Breast epithelium (tissue), 4 donors: ENCODE measurements at regions not wholly inside any gene's neighbourhood (a gene's known extent, or its start where the extent isn't known, plus 50 kb on each side); places are given as distances from the start of the nearest gene placed in this dataset.

Experiments used
- DNase-seq, 2 donors: peaks; one replicate each; pipeline ENCODE4 v3.0.0-alpha.2; 2019; ENCODE audit warnings: low spot score in 2 of 2
- H3K27ac ChIP-seq, 2 donors: fragments of 200-600 bp; sonication (generic) in 1 of 2; one replicate each; pipeline ENCODE4 v1.5.1; 2016 to 2019; ENCODE audit warnings: mild to moderate bottlenecking in 1 of 2
- H3K27me3 ChIP-seq, 2 donors: fragments of 200-600 bp; sonication (generic) in 1 of 2; one replicate each; pipeline versions ENCODE4 v1.5.1 to v1.6.0; 2017 to 2019; ENCODE audit warnings: control low read depth in 1 of 2, mild to moderate bottlenecking in 1 of 2
- H3K36me3 ChIP-seq: fragments of 200-600 bp; one replicate; pipeline ENCODE4 v1.5.1; 2019
- H3K4me1 ChIP-seq, 2 donors: fragments of 200-600 bp; sonication (generic); one replicate each; pipeline ENCODE4 v1.5.1; 2016 to 2019; ENCODE audit warnings: control low read depth in 1 of 2
- H3K4me3 ChIP-seq, 3 donors: fragments of 200-600 bp; sonication (generic); 1 replicate in 2 of 3; 2 replicates in 1 of 3; pipeline ENCODE4 v1.5.1; 2016 to 2019; ENCODE audit warnings: mild to moderate bottlenecking in 3 of 3, moderate library complexity in 2 of 3
- H3K9me3 ChIP-seq, 2 donors: fragments of 200-600 bp; sonication (generic) in 1 of 2; one replicate each; pipeline ENCODE4 v1.5.1; 2016 to 2019; ENCODE audit warnings: control low read depth in 1 of 2
- CTCF ChIP-seq, 3 donors: fragments of 450-650 bp; IDR thresholded peaks; one replicate each; pipeline ENCODE4 v1.5.1; 2016 to 2017; ENCODE audit warnings: antibody characterized with exemption in 3 of 3, mild to moderate bottlenecking in 3 of 3, moderate library complexity in 3 of 3
- POLR2A ChIP-seq: fragments of 450-650 bp; IDR thresholded peaks from one replicate; pipeline ENCODE4 v1.6.1; 2016; ENCODE audit warnings: antibody characterized with exemption, mild to moderate bottlenecking, moderate library complexity
- POLR2AphosphoS5 ChIP-seq, 3 donors: sonication (generic); formaldehyde crosslinking; IDR thresholded peaks; one replicate each; pipeline ENCODE4 v1.6.1; 2017; ENCODE audit warnings: antibody characterized with exemption in 3 of 3
- intact Hi-C: fragments of 100-400 bp; cut with DNase I; formaldehyde crosslinking; loops from one replicate; pipeline ENCODE4 v1.15.1; 2023; ENCODE audit warnings: low total_unique reads

GRCh38 chr5:93164690-93165089 is 416.3 kb downstream of the NR2F1-AS1 start:
- Histone ChIP-seq H3K27me3 (no peaks in the 10 kb centered on the region), H3K9me3 (no peaks in the 10 kb centered on the region), H3K4me1 (peaks cover 3 to 13% of the 10 kb centered on the region in 2 donors), H3K4me3 (no peak overlapping the region), H3K27ac (no peak overlapping the region), H3K36me3 (no peaks in the 10 kb centered on the region)
- no peak for DNase-seq
- TF ChIP-seq POLR2A (no peak), POLR2AphosphoS5 (IDR thresholded peaks at IDR 0.05) (peak in 1 of 3 donors; percentile 59), CTCF (IDR thresholded peaks at IDR 0.05) (no peak)
- intact Hi-C loops, result no loop called here

GRCh38 chr5:93163010-93163663 is 417.9 kb downstream of the NR2F1-AS1 start:
- DNase-seq, result no peak
- H3K36me3 ChIP-seq, result no peaks in the 10 kb centered on the region
- no peak for TF ChIP-seq POLR2AphosphoS5 (IDR thresholded peaks at IDR 0.05)
- no peak for TF ChIP-seq CTCF (IDR thresholded peaks at IDR 0.05)
- no peak for TF ChIP-seq POLR2A
- H3K27me3 ChIP-seq, result no peaks in the 10 kb centered on the region
- no peak overlapping the region for H3K4me3 ChIP-seq
- intact Hi-C loops, result no loop called here
- H3K4me1 ChIP-seq, result peaks cover 3 to 13% of the 10 kb centered on the region in 2 donors
- peak overlapping the region in 1 of 2 donors; percentile 81 for H3K27ac ChIP-seq
- H3K9me3 ChIP-seq, result no peaks in the 10 kb centered on the region

- H3K9me3 ChIP-seq, result no peaks in the 10 kb centered on the region
- intact Hi-C loops, result no loop called here
These were observed 419.1 kb downstream of the NR2F1-AS1 start for GRCh38 chr5:93161661-93162654.

GRCh38 chr5:93158841-93159240 is 422.2 kb downstream of the NR2F1-AS1 start:
- no peak for DNase-seq
- intact Hi-C loops, result no loop called here

More at GRCh38 chr5:93161661-93162654, 419.1 kb downstream of the NR2F1-AS1 start:
- H3K36me3 ChIP-seq, result no peaks in the 10 kb centered on the region
- H3K4me3 ChIP-seq, result no peak overlapping the region
- H3K4me1 ChIP-seq, result peaks cover 3 to 13% of the 10 kb centered on the region in 2 donors
- no peak for DNase-seq
- no peaks in the 10 kb centered on the region for H3K27me3 ChIP-seq
- no peak for TF ChIP-seq CTCF (IDR thresholded peaks at IDR 0.05)
- TF ChIP-seq POLR2AphosphoS5 (IDR thresholded peaks at IDR 0.05), result no peak
- TF ChIP-seq POLR2A, result no peak
- H3K27ac ChIP-seq, result peak overlapping the region; percentile 57 to 81

More at GRCh38 chr5:93158841-93159240, 422.2 kb downstream of the NR2F1-AS1 start:
- no peak for TF ChIP-seq POLR2A
- no peak for TF ChIP-seq POLR2AphosphoS5 (IDR thresholded peaks at IDR 0.05)
- no peak for TF ChIP-seq CTCF (IDR thresholded peaks at IDR 0.05)
- no peaks in the 10 kb centered on the region for H3K27me3 ChIP-seq
- peaks cover 3 to 13% of the 10 kb centered on the region in 2 donors for H3K4me1 ChIP-seq
- no peaks in the 10 kb centered on the region for H3K9me3 ChIP-seq
- H3K36me3 ChIP-seq, result no peaks in the 10 kb centered on the region
- H3K27ac ChIP-seq, result no peak overlapping the region
- H3K4me3 ChIP-seq, result no peak overlapping the region
